Small intestine (tissue), 7 donors: ENCODE measurements at regions not wholly inside any gene's neighbourhood (a gene's known extent, or its start where the extent isn't known, plus 50 kb on each side); places are given as distances from the start of the nearest gene placed in this dataset.

Experiments
- DNase-seq, 2 donors: peaks; one replicate each; pipeline versions ENCODE4 v3.0.0 to v3.0.0-alpha.2; 2013
- FAIRE-seq: peaks from 2 replicates; lab custom pipeline; 2012; peaks lifted over from hg19 to GRCh38; lab: Jason Lieb, UNC
- H3K27ac ChIP-seq, 3 donors: one replicate each; pipeline ENCODE4 v1.5.1; 2013; ENCODE audit warnings: low read length in 2 of 3, mild to moderate bottlenecking in 2 of 3, control low read depth in 1 of 3, inconsistent platforms in 1 of 3, low read depth in 1 of 3, moderate library complexity in 1 of 3
- H3K27me3 ChIP-seq, 3 donors: one replicate each; pipeline ENCODE4 v1.6.1; 2013; ENCODE audit warnings: low read length in 3 of 3, inconsistent platforms in 1 of 3; ENCODE audit not compliant: control insufficient read depth in 3 of 3, insufficient read depth in 3 of 3
- H3K36me3 ChIP-seq, 3 donors: one replicate each; pipeline ENCODE4 v1.6.1; 2013; ENCODE audit warnings: low read length in 3 of 3, inconsistent platforms in 1 of 3, low read depth in 1 of 3, mild to moderate bottlenecking in 1 of 3, moderate library complexity in 1 of 3; ENCODE audit not compliant: control insufficient read depth in 3 of 3, insufficient read depth in 2 of 3
- H3K4me1 ChIP-seq, 3 donors: one replicate each; pipeline ENCODE4 v1.6.1; 2013; ENCODE audit warnings: low read length in 2 of 3, inconsistent platforms in 1 of 3, low read depth in 1 of 3, mild to moderate bottlenecking in 1 of 3, moderate library complexity in 1 of 3; ENCODE audit not compliant: control insufficient read depth in 3 of 3, insufficient read depth in 2 of 3
- H3K4me3 ChIP-seq, 3 donors: one replicate each; pipeline ENCODE4 v1.5.1; 2013; ENCODE audit warnings: low read length in 3 of 3, control low read depth in 1 of 3, inconsistent platforms in 1 of 3, low read depth in 1 of 3, mild to moderate bottlenecking in 1 of 3, moderate library complexity in 1 of 3
- H3K9me3 ChIP-seq, 2 donors: one replicate each; pipeline ENCODE4 v1.6.1; 2013; ENCODE audit warnings: low read depth in 1 of 2, low read length in 1 of 2; ENCODE audit not compliant: control insufficient read depth in 2 of 2, insufficient read depth in 1 of 2
- WGBS, 3 donors: extraction: QIAGEN DNeasy Blood & Tissue Kit; methylation state at CpG; one replicate each; pipeline ENCODE4 v1.1.7; 2013; 5-methylcytosine and 5-hydroxymethylcytosine counted together
- donor health status: healthy with polysubstance abuse.
- donor health status: control.
- donor health status: control.
- donor health status: Bipolar disorder and iron deficiency.
- donor health status: healthy.

GRCh38 chr3:187531831-187532230, 138.4 kb downstream of the SST start:
- H3K36me3 ChIP-seq, result no peaks in the 10 kb centered on the region
- peaks cover 0 to 2% (median 0%) of the 10 kb centered on the region in 3 donors for H3K27me3 ChIP-seq
- no peak overlapping the region for H3K27ac ChIP-seq
- 75 to 84% (median 76%) methylated on average over 2 of the region's 2 CpGs for WGBS, 3 donors
- no peak for DNase-seq
- no peak overlapping the region for H3K4me3 ChIP-seq
- H3K4me1 ChIP-seq, result no peaks in the 10 kb centered on the region
- no peak for FAIRE-seq
- H3K9me3 ChIP-seq, result no peaks in the 10 kb centered on the region

GRCh38 chr3:187522890-187523289, 147.3 kb downstream of the SST start:
- H3K4me1 ChIP-seq, result no peaks in the 10 kb centered on the region
- FAIRE-seq, result no peak
- DNase-seq, result no peak
- H3K36me3 ChIP-seq, result no peaks in the 10 kb centered on the region
- no peaks in the 10 kb centered on the region for H3K9me3 ChIP-seq
- H3K4me3 ChIP-seq, result no peak overlapping the region
- WGBS, 3 donors, result 53 to 72% (median 64%) methylated on average over 1 of the region's 1 CpG
- H3K27me3 ChIP-seq, result no peaks in the 10 kb centered on the region
- H3K27ac ChIP-seq, result no peak overlapping the region

- no peaks in the 10 kb centered on the region for H3K27me3 ChIP-seq
- no peak for DNase-seq
- H3K4me3 ChIP-seq, result no peak overlapping the region
- WGBS, 3 donors, result 7 to 37% (median 13%) methylated on average over 2 of the region's 2 CpGs
- no peak overlapping the region for H3K27ac ChIP-seq
- no peaks in the 10 kb centered on the region for H3K9me3 ChIP-seq
- no peak for FAIRE-seq
- no peaks in the 10 kb centered on the region for H3K36me3 ChIP-seq
- H3K4me1 ChIP-seq, result no peaks in the 10 kb centered on the region
These were observed 147.9 kb downstream of the SST start for GRCh38 chr3:187522293-187522692.

- WGBS, 3 donors, result 65 to 88% (median 80%) methylated on average over 2 of the region's 2 CpGs
- no peaks in the 10 kb centered on the region for H3K9me3 ChIP-seq
- no peak overlapping the region for H3K27ac ChIP-seq
- H3K4me3 ChIP-seq, result no peak overlapping the region
- H3K27me3 ChIP-seq, result no peaks in the 10 kb centered on the region
- FAIRE-seq (no peak), DNase-seq (no peak)
- no peaks in the 10 kb centered on the region for H3K4me1 ChIP-seq
- no peaks in the 10 kb centered on the region for H3K36me3 ChIP-seq
These were observed 148.6 kb downstream of the SST start for GRCh38 chr3:187521546-187521945.

GRCh38 chr3:187520027-187520945, 149.9 kb downstream of the SST start:
- no peak for FAIRE-seq
- H3K4me1 ChIP-seq, result no peaks in the 10 kb centered on the region
- H3K9me3 ChIP-seq, result no peaks in the 10 kb centered on the region
- H3K4me3 ChIP-seq, result no peak overlapping the region
- DNase-seq, result no peak
- H3K27me3 ChIP-seq, result no peaks in the 10 kb centered on the region
- WGBS, 3 donors, result 80 to 85% (median 82%) methylated on average over 9 of the region's 9 CpGs
- no peaks in the 10 kb centered on the region for H3K36me3 ChIP-seq
- H3K27ac ChIP-seq, result no peak overlapping the region

- Histone ChIP-seq H3K4me1 (no peaks in the 10 kb centered on the region), H3K4me3 (no peak overlapping the region), H3K27ac (no peak overlapping the region), H3K9me3 (no peaks in the 10 kb centered on the region), H3K27me3 (no peaks in the 10 kb centered on the region), H3K36me3 (no peaks in the 10 kb centered on the region)
- DNase-seq (no peak), FAIRE-seq (no peak)
- WGBS, 3 donors, result 79 to 85% (median 83%) methylated on average over 9 of the region's 9 CpGs
These were observed 150.7 kb downstream of the SST start for GRCh38 chr3:187519428-187519890.

- Histone ChIP-seq H3K27me3 (no peaks in the 10 kb centered on the region), H3K36me3 (no peaks in the 10 kb centered on the region), H3K27ac (no peak overlapping the region), H3K4me1 (no peaks in the 10 kb centered on the region), H3K9me3 (no peaks in the 10 kb centered on the region), H3K4me3 (no peak overlapping the region)
- 77 to 88% (median 84%) methylated on average over 3 of the region's 3 CpGs for WGBS, 3 donors
- FAIRE-seq (no peak), DNase-seq (no peak)
These were observed 150.4 kb downstream of the RTP4 start for GRCh38 chr3:187518616-187519015.

GRCh38 chr3:187518207-187518606, 150.0 kb downstream of the RTP4 start:
- H3K9me3 ChIP-seq, result peaks cover 0 to 1% of the 10 kb centered on the region in 2 donors
- no peak overlapping the region for H3K4me3 ChIP-seq
- no peaks in the 10 kb centered on the region for H3K36me3 ChIP-seq
- FAIRE-seq (no peak), DNase-seq (no peak)
- 73 to 81% (median 77%) methylated on average over 2 of the region's 2 CpGs for WGBS, 3 donors
- H3K27ac ChIP-seq, result no peak overlapping the region
- H3K27me3 ChIP-seq, result no peaks in the 10 kb centered on the region
- no peaks in the 10 kb centered on the region for H3K4me1 ChIP-seq
